ENCODE measurements at regions not wholly inside any gene's neighbourhood (a gene's known extent, or its start where the extent isn't known, plus 50 kb on each side); places are given as distances from the start of the nearest gene placed in this dataset.
A peak's percentile ranks its signal among the peaks of the same experiment; 100 is the strongest.

DNA sequence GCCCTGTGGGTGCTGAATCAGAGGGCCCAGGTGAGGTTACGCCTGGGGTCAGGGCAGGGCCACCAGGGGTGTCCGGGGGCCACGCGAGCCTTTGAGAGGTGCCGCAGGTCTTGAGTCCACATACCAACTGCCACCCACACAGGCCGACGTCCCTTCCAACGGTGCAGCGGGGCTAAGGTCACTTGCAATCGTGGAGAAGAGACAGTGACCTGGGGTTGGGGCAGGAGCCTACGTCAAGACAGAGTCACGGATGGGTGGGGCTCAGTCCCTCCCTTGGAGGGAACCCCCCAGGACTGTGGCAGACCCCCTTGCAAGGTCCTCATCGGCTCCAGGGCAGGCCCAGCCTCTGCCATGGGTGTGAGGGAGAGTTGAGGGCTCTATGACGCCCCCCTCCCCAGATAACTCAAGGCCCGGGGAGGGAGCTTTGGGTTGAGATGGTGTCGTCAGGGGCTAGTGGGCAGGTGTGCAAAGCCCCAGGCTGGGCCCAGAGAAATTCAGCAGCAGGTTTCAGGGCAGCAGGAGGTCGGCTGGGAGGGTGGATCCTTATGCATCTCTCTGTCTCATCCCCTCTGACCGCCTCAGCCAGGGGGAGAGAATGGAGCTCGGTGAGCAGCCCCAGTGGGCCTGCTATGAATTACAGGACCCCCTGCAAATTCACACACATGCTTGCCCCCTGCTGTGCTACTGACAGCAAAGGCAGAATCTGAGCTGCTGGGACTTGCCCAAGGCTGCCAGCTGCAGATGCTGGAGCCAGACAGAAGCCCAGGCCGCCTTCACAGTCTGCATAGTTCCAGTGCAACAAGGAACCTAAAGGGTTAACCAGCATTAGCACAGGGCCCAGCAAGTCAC lies 60.0 kb downstream of the MYEOV start:
- H4K20me1 ChIP-seq (ENCODE audit: control insufficient read depth, insufficient read depth, insufficient read length) = peaks cover 4% of the 10 kb centered on the region
- H2BK15ac ChIP-seq (ENCODE audit: low read depth, low read length) = no peak overlapping the region
- H3K79me1 ChIP-seq (ENCODE audit: insufficient read depth, low read depth, low read length, poor library complexity, severe bottlenecking) = no peaks in the 10 kb centered on the region
- TF ChIP-seq CTCF (conservative IDR thresholded peaks at IDR 0.05) = peak; percentile 17; the same call in 1 of the 3 replicates
- WGBS (ENCODE audit: extremely low coverage, insufficient read length, low lambda C conversion rate) = no CpG with 5 or more reads among the region's 20 CpGs
- H3K79me2 ChIP-seq (ENCODE audit: insufficient read depth, low read length) = no peaks in the 10 kb centered on the region
- H3K56ac ChIP-seq (ENCODE audit: insufficient read length, low read depth, low read length) = no peak overlapping the region
- no peak overlapping the region for H3K27ac ChIP-seq (ENCODE audit: insufficient read length, low read depth, low read length)
- no peak overlapping the region for H3K4me3 Mint-ChIP-seq
- H3K9me3 Mint-ChIP-seq = peaks cover 0 to 2% of the 10 kb centered on the region in 2 experiments; a peak in 2 of 5 replicates
- H2BK5ac ChIP-seq (ENCODE audit: insufficient read length, low read length) = no peak overlapping the region
- no peak overlapping the region for H2AFZ ChIP-seq (ENCODE audit: low read length)
- H3T11ph ChIP-seq (ENCODE audit: low read length) = no peak overlapping the region
- H3K27me3 Mint-ChIP-seq (ENCODE audit: low read depth) = peaks cover 5% of the 10 kb centered on the region; the same call in 1 of the 2 replicates
- no peaks in the 10 kb centered on the region for H3K4me1 ChIP-seq (ENCODE audit: insufficient read depth, low read length)
- no peaks in the 10 kb centered on the region; a peak in 1 of 7 replicates for H3K36me3 Mint-ChIP-seq (ENCODE audit: insufficient read depth in 1 of 3, low read depth in 3 of 3)
- H2BK120ac ChIP-seq (ENCODE audit: low read depth, low read length, poor library complexity, severe bottlenecking) = no peak overlapping the region
- H2AK5ac ChIP-seq (ENCODE audit: insufficient read length, low read length) = no peak overlapping the region
- no peaks in the 10 kb centered on the region for H3K27me3 ChIP-seq (ENCODE audit: insufficient read depth, low read length)
- H3K4me2 ChIP-seq (ENCODE audit: insufficient read depth, insufficient read length, low read length) = no peak overlapping the region
- DNase-seq = no peak
- H3K18ac ChIP-seq (ENCODE audit: insufficient read length, low read depth, low read length) = no peak overlapping the region
- H3K27ac Mint-ChIP-seq = no peak overlapping the region
- H2BK20ac ChIP-seq (ENCODE audit: low read depth, low read length, poor library complexity, severe bottlenecking) = no peak overlapping the region
- no peak overlapping the region for H3K23ac ChIP-seq (ENCODE audit: insufficient read length, low read depth, low read length)
- no peaks in the 10 kb centered on the region for H3K23me2 ChIP-seq (ENCODE audit: insufficient read length, low read depth, low read length, poor library complexity, severe bottlenecking)
- no peak overlapping the region for H4K8ac ChIP-seq (replicated peaks; ENCODE audit: insufficient read length, low read depth, low read length)
- H4K91ac ChIP-seq (ENCODE audit: insufficient read length, low read depth, low read length) = no peak overlapping the region
- H3K14ac ChIP-seq (ENCODE audit: insufficient read depth, low read length) = no peak overlapping the region; the same call in 1 of the 2 replicates
- peaks cover 0 to 4% of the 10 kb centered on the region in 2 experiments; a peak in 2 of 4 replicates for H3K4me1 Mint-ChIP-seq
- H3K9me3 ChIP-seq (ENCODE audit: control insufficient read depth, low read depth, low read length) = no peaks in the 10 kb centered on the region
- H3K9ac ChIP-seq (ENCODE audit: extremely low read depth, insufficient read length, low read length) = no peak overlapping the region
- no peak overlapping the region for H3K4ac ChIP-seq (ENCODE audit: low read depth, low read length)
- H2BK12ac ChIP-seq (ENCODE audit: insufficient read length, low read depth, low read length) = no peak overlapping the region
- no peak overlapping the region for H4K5ac ChIP-seq (ENCODE audit: insufficient read length, low read depth, low read length)

Measured in H9 (cell line).